ENCODE measurements at regions not wholly inside any gene's neighbourhood (a gene's known extent, or its start where the extent isn't known, plus 50 kb on each side); places are given as distances from the start of the nearest gene placed in this dataset.
A peak's percentile ranks its signal among the peaks of the same experiment; 100 is the strongest.

- no peak for TF ChIP-seq ZNF8 (CRISPR knock-in tag; IDR thresholded peaks at IDR 0.05)
- no peak for TF ChIP-seq TOX (CRISPR knock-in tag; IDR thresholded peaks at IDR 0.05; ENCODE audit: borderline replicate concordance)
- no peak for TF ChIP-seq GLIS3 (CRISPR knock-in tag; IDR thresholded peaks at IDR 0.05)
- no peak for TF ChIP-seq ESRRG (CRISPR knock-in tag; IDR thresholded peaks at IDR 0.05)
- TF ChIP-seq ISL1 (CRISPR knock-in tag; IDR thresholded peaks at IDR 0.05): no peak
- no peak for TF ChIP-seq PPARA (CRISPR knock-in tag; IDR thresholded peaks at IDR 0.05; ENCODE audit: borderline replicate concordance)
- TF ChIP-seq PATZ1 (CRISPR knock-in tag; IDR thresholded peaks at IDR 0.05; ENCODE audit: borderline replicate concordance): no peak
- no peak for TF ChIP-seq ZFP3 (CRISPR knock-in tag; IDR thresholded peaks at IDR 0.05)
- no peak for TF ChIP-seq TCF4 (CRISPR knock-in tag; IDR thresholded peaks at IDR 0.05; ENCODE audit: borderline replicate concordance)
- ATAC-seq: peak; percentile 61
Observed at GRCh38 chr12:69062621-69063237, 129.8 kb upstream of the CPM start.

GRCh38 chr12:69064734-69065443 lies 131.9 kb upstream of the CPM start:
- ATAC-seq: no peak
- TF ChIP-seq GLIS3 (CRISPR knock-in tag; IDR thresholded peaks at IDR 0.05) (no peak), CSRNP3 (CRISPR knock-in tag; IDR thresholded peaks at IDR 0.05) (no peak), TSHZ2 (CRISPR knock-in tag; IDR thresholded peaks at IDR 0.05) (no peak), ZFP30 (CRISPR knock-in tag; IDR thresholded peaks at IDR 0.05) (no peak), CSDC2 (CRISPR knock-in tag; IDR thresholded peaks at IDR 0.05) (no peak), PPARA (CRISPR knock-in tag; IDR thresholded peaks at IDR 0.05; ENCODE audit: borderline replicate concordance) (no peak), ZC3H10 (CRISPR knock-in tag; IDR thresholded peaks at IDR 0.05) (no peak), ZNF8 (CRISPR knock-in tag; IDR thresholded peaks at IDR 0.05) (no peak), PATZ1 (CRISPR knock-in tag; IDR thresholded peaks at IDR 0.05; ENCODE audit: borderline replicate concordance) (no peak), ZFP3 (CRISPR knock-in tag; IDR thresholded peaks at IDR 0.05) (no peak)

GRCh38 chr12:69065775-69066174 lies 132.8 kb upstream of the CPM start:
- no peak for TF ChIP-seq CSDC2 (CRISPR knock-in tag; IDR thresholded peaks at IDR 0.05)
- TF ChIP-seq CSRNP3 (CRISPR knock-in tag; IDR thresholded peaks at IDR 0.05): no peak
- TF ChIP-seq OSR1 (CRISPR knock-in tag; IDR thresholded peaks at IDR 0.05): no peak
- no peak for TF ChIP-seq ZFP30 (CRISPR knock-in tag; IDR thresholded peaks at IDR 0.05)
- TF ChIP-seq ZNF565 (CRISPR knock-in tag; conservative IDR thresholded peaks at IDR 0.05; ENCODE audit: low read depth): no peak
- TF ChIP-seq TCF4 (CRISPR knock-in tag; IDR thresholded peaks at IDR 0.05; ENCODE audit: borderline replicate concordance): no peak
- no peak for TF ChIP-seq ISL1 (CRISPR knock-in tag; IDR thresholded peaks at IDR 0.05)
- no peak for TF ChIP-seq RARB (CRISPR knock-in tag; IDR thresholded peaks at IDR 0.05)
- no peak for TF ChIP-seq POU6F1 (CRISPR knock-in tag; IDR thresholded peaks at IDR 0.05; ENCODE audit: borderline replicate concordance, low read depth)
- no peak for TF ChIP-seq CREB5 (CRISPR knock-in tag; IDR thresholded peaks at IDR 0.05; ENCODE audit: low read depth)
- ATAC-seq: no peak
